SK-N-SH (cell line): ENCODE measurements at regions not wholly inside any gene's neighbourhood (a gene's known extent, or its start where the extent isn't known, plus 50 kb on each side); places are given as distances from the start of the nearest gene placed in this dataset.

Source experiments
- CTCF ChIP-seq: fragments of 200-600 bp; sonication (generic); IDR thresholded peaks from 2 replicates; pipeline ENCODE4 v1.6.1; 2017; ENCODE audit warnings: antibody characterized with exemption, mild to moderate bottlenecking, moderate library complexity
- EP300 ChIP-seq, 2 experiments: IDR thresholded peaks; 2 replicates each; pipeline versions ENCODE4 v1.4.0 to v1.6.1; 2012; ENCODE audit warnings: borderline replicate concordance in 1 of 2, low read depth in 1 of 2, low read length in 1 of 2
- EZH2phosphoT487 ChIP-seq: fragments of 200-600 bp; sonication (generic); IDR thresholded peaks from 2 replicates; pipeline ENCODE4 v1.6.1; 2017; ENCODE audit warnings: low read depth, mixed run types, mild to moderate bottlenecking, antibody characterized with exemption, moderate library complexity, borderline replicate concordance
- FOXJ3 ChIP-seq: sonication (generic); formaldehyde crosslinking; IDR thresholded peaks from 2 replicates; pipeline ENCODE4 v1.5.1; 2020; ENCODE audit warnings: mild to moderate bottlenecking, missing genetic modification reagents
- JUND ChIP-seq: IDR thresholded peaks from 2 replicates; pipeline ENCODE4 v1.4.0; 2012
- POLR2AphosphoS5 ChIP-seq: IDR thresholded peaks from 2 replicates; pipeline ENCODE4 v1.6.1; 2012; ENCODE audit warnings: low read depth, low read length
- RFX5 ChIP-seq: IDR thresholded peaks from 2 replicates; pipeline ENCODE4 v1.6.1; 2012; ENCODE audit warnings: mild to moderate bottlenecking, improper control_type of control experiment, low read length
- RXRA ChIP-seq: IDR thresholded peaks from 2 replicates; pipeline ENCODE4 v1.4.0; 2012; ENCODE audit warnings: low read depth, mild to moderate bottlenecking, borderline replicate concordance
- SMC3 ChIP-seq: IDR thresholded peaks from 2 replicates; pipeline ENCODE4 v1.6.1; 2012; ENCODE audit warnings: low read depth, low read length, improper control_type of control experiment
- YY1 ChIP-seq: IDR thresholded peaks from 2 replicates; pipeline ENCODE4 v1.4.0; 2012; ENCODE audit warnings: low read depth, mild to moderate bottlenecking

- TF ChIP-seq JUND: no peak
- no peak for TF ChIP-seq POLR2AphosphoS5
- no peak for TF ChIP-seq CTCF
- TF ChIP-seq FOXJ3 (CRISPR knock-in tag): no peak
- TF ChIP-seq EZH2phosphoT487: no peak
- TF ChIP-seq EP300 (IDR thresholded peaks at IDR 0.05; ENCODE audit: borderline replicate concordance in 1 of 2, low read depth in 1 of 2, low read length in 1 of 2): no peak
- no peak for TF ChIP-seq RFX5
- no peak for TF ChIP-seq RXRA
- no peak for TF ChIP-seq YY1
- no peak for TF ChIP-seq SMC3
Observed at GRCh38 chr3:81916890-81917289, 155.4 kb upstream of the GBE1 start.
